Right cardiac atrium (tissue), 5 donors: ENCODE measurements at regions not wholly inside any gene's neighbourhood (a gene's known extent, or its start where the extent isn't known, plus 50 kb on each side); places are given as distances from the start of the nearest gene placed in this dataset.
A peak's percentile ranks its signal among the peaks of the same experiment; 100 is the strongest.

Experiments used
- ATAC-seq, 2 donors: fragments of 200-7000 bp; cut with Tn5 transposase; one replicate each; pipeline versions ENCODE4 v1.8.0 to v1.9.1; 2020; ENCODE audit warnings: moderate library complexity in 2 of 2, mild to moderate bottlenecking in 1 of 2
- DNase-seq, 3 donors: peaks; one replicate each; pipeline ENCODE4 v3.0.0-alpha.2; 2020
- H3K27ac ChIP-seq: one replicate; pipeline ENCODE4 v1.5.1; 2013; ENCODE audit warnings: mild to moderate bottlenecking, low read length, control low read depth, moderate library complexity
- H3K27me3 ChIP-seq: one replicate; pipeline ENCODE4 v1.6.1; 2013; ENCODE audit not compliant: control insufficient read depth, insufficient read depth
- H3K4me1 ChIP-seq: one replicate; pipeline ENCODE4 v1.6.1; 2013; ENCODE audit warnings: low read length; ENCODE audit not compliant: control insufficient read depth, insufficient read depth
- H3K4me3 ChIP-seq: one replicate; pipeline ENCODE4 v1.5.1; 2013; ENCODE audit warnings: low read length, control low read depth
- H3K9me3 ChIP-seq: one replicate; pipeline ENCODE4 v1.6.1; 2013; ENCODE audit warnings: low read length; ENCODE audit not compliant: control insufficient read depth
- WGBS: extraction: QIAGEN DNeasy Blood & Tissue Kit; methylation state at CpG from one replicate; pipeline ENCODE4 v1.1.7; 2013; 5-methylcytosine and 5-hydroxymethylcytosine counted together
- intact Hi-C, 4 donors: fragments of 100-400 bp; cut with DNase I; formaldehyde crosslinking; loops; one replicate each; pipeline versions ENCODE4 v1.11.0 to v1.14.0; 2022 to 2023
- donor health status: healthy with polysubstance abuse.
- donor health status: DM: no; HTN: yes; CAD: no.
- donor health status: DM: no; HTN: no; CAD: no.
- donor health status: DM: no; HTN: yes; CAD: no; lungs with severe emphysema.
- donor health status: DM: yes; HTN: yes; CAD: no.

- Histone ChIP-seq H3K27ac (no peak overlapping the region), H3K4me3 (no peak overlapping the region), H3K27me3 (no peaks in the 10 kb centered on the region), H3K4me1 (no peaks in the 10 kb centered on the region), H3K9me3 (no peaks in the 10 kb centered on the region)
- ATAC-seq (no peak), DNase-seq (no peak)
- intact Hi-C loops, result loop anchor here in 1 of 4 donors (10.0 kb wide), 1 partner anchor 223 kb away; no protein-coding TSS in a partner anchor
- 65% methylated on average over 3 of the region's 3 CpGs for WGBS
These were observed 56.4 kb downstream of the CRYGS start for GRCh38 chr3:186487819-186488218.

GRCh38 chr3:186487037-186487436, 57.1 kb downstream of the CRYGS start:
- no peak for ATAC-seq
- intact Hi-C loops, result loop anchor here in 1 of 4 donors (10.0 kb wide), 1 partner anchor 222 kb away; no protein-coding TSS in a partner anchor

GRCh38 chr3:186483611-186484340, 60.4 kb downstream of the CRYGS start:
- ATAC-seq, result no peak

More at GRCh38 chr3:186487037-186487436, 57.1 kb downstream of the CRYGS start:
- DNase-seq, result no peak
- H3K4me1 ChIP-seq, result no peaks in the 10 kb centered on the region
- H3K27me3 ChIP-seq, result no peaks in the 10 kb centered on the region
- H3K9me3 ChIP-seq, result no peaks in the 10 kb centered on the region
- H3K27ac ChIP-seq, result no peak overlapping the region
- 64% methylated on average over 4 of the region's 4 CpGs for WGBS
- H3K4me3 ChIP-seq, result no peak overlapping the region

GRCh38 chr3:186481526-186481925, 62.7 kb downstream of the CRYGS start:
- no peaks in the 10 kb centered on the region for H3K9me3 ChIP-seq
- no peaks in the 10 kb centered on the region for H3K4me1 ChIP-seq
- no peak for DNase-seq
- no peak overlapping the region for H3K27ac ChIP-seq
- no peak for ATAC-seq
- intact Hi-C loops, result loop anchor here in 1 of 4 donors (10.0 kb wide), 1 partner anchor 217 kb away; no protein-coding TSS in a partner anchor
- 61% methylated on average over 4 of the region's 4 CpGs for WGBS
- no peaks in the 10 kb centered on the region for H3K27me3 ChIP-seq
- no peak overlapping the region for H3K4me3 ChIP-seq

More at GRCh38 chr3:186483611-186484340, 60.4 kb downstream of the CRYGS start:
- H3K4me3 ChIP-seq, result no peak overlapping the region
- H3K9me3 ChIP-seq, result no peaks in the 10 kb centered on the region
- 79% methylated on average over 8 of the region's 8 CpGs for whole genome bisulfite sequencing
- DNase-seq, result no peak
- H3K27me3 ChIP-seq, result no peaks in the 10 kb centered on the region
- no peaks in the 10 kb centered on the region for H3K4me1 ChIP-seq
- intact Hi-C loops, result loop anchor here in 1 of 4 donors (10.0 kb wide), 1 partner anchor 219 kb away; no protein-coding TSS in a partner anchor
- no peak overlapping the region for H3K27ac ChIP-seq

- WGBS, result 80% methylated on average over 4 of the region's 4 CpGs
- ATAC-seq (no peak), DNase-seq (no peak)
- Histone ChIP-seq H3K4me3 (no peak overlapping the region), H3K9me3 (no peaks in the 10 kb centered on the region), H3K27ac (no peak overlapping the region), H3K4me1 (peaks cover 2% of the 10 kb centered on the region), H3K27me3 (no peaks in the 10 kb centered on the region)
- intact Hi-C loops, result no loop called here
These were observed 66.3 kb downstream of the CRYGS start for GRCh38 chr3:186477876-186478275.

- Histone ChIP-seq H3K4me3 (no peak overlapping the region), H3K27ac (no peak overlapping the region), H3K27me3 (no peaks in the 10 kb centered on the region), H3K4me1 (peaks cover 2% of the 10 kb centered on the region), H3K9me3 (no peaks in the 10 kb centered on the region)
- DNase-seq, result no peak
- no peak for ATAC-seq
- WGBS, result 88% methylated on average over 8 of the region's 8 CpGs
- intact Hi-C loops, result no loop called here
These were observed 67.1 kb downstream of the CRYGS start for GRCh38 chr3:186477033-186477432.

- no peak for ATAC-seq
- no peaks in the 10 kb centered on the region for H3K9me3 ChIP-seq
- DNase-seq, result no peak
- H3K4me1 ChIP-seq, result peaks cover 2% of the 10 kb centered on the region
- no peak overlapping the region for H3K27ac ChIP-seq
- no peaks in the 10 kb centered on the region for H3K27me3 ChIP-seq
- 85% methylated on average over 2 of the region's 2 CpGs for WGBS
- intact Hi-C loops, result no loop called here
- no peak overlapping the region for H3K4me3 ChIP-seq
These were observed 67.6 kb downstream of the CRYGS start for GRCh38 chr3:186476541-186476940.

- Histone ChIP-seq H3K27ac (no peak overlapping the region), H3K4me3 (no peak overlapping the region), H3K9me3 (no peaks in the 10 kb centered on the region), H3K4me1 (peaks cover 2% of the 10 kb centered on the region), H3K27me3 (no peaks in the 10 kb centered on the region)
- intact Hi-C loops, result no loop called here
- WGBS, result 43% methylated on average over 3 of the region's 3 CpGs
- peak; percentile 68 to 71 for ATAC-seq
- no peak for DNase-seq
These were observed 68.1 kb downstream of the CRYGS start for GRCh38 chr3:186476044-186476468.

- no peak for ATAC-seq
These were observed 71.0 kb downstream of the CRYGS start for GRCh38 chr3:186473166-186473565.

GRCh38 chr3:186472456-186473008, 71.6 kb downstream of the CRYGS start:
- no peak overlapping the region for H3K27ac ChIP-seq
- H3K4me3 ChIP-seq, result no peak overlapping the region
- intact Hi-C loops, result no loop called here
- H3K4me1 ChIP-seq, result peaks cover 2% of the 10 kb centered on the region
- no peaks in the 10 kb centered on the region for H3K27me3 ChIP-seq
- 88% methylated on average over 8 of the region's 8 CpGs for WGBS
- no peaks in the 10 kb centered on the region for H3K9me3 ChIP-seq
- DNase-seq (no peak), ATAC-seq (no peak)

More at GRCh38 chr3:186473166-186473565, 71.0 kb downstream of the CRYGS start:
- Histone ChIP-seq H3K27me3 (no peaks in the 10 kb centered on the region), H3K4me1 (peaks cover 2% of the 10 kb centered on the region), H3K27ac (no peak overlapping the region), H3K4me3 (no peak overlapping the region), H3K9me3 (no peaks in the 10 kb centered on the region)
- intact Hi-C loops, result no loop called here
- DNase-seq, result no peak
- WGBS, result 65% methylated on average over 2 of the region's 2 CpGs

- no peaks in the 10 kb centered on the region for H3K9me3 ChIP-seq
- H3K27me3 ChIP-seq, result no peaks in the 10 kb centered on the region
- DNase-seq (no peak), ATAC-seq (no peak)
- intact Hi-C loops, result no loop called here
- H3K4me1 ChIP-seq, result peaks cover 2% of the 10 kb centered on the region
- 76% methylated on average over 5 of the region's 5 CpGs for WGBS
- no peak overlapping the region for H3K27ac ChIP-seq
- H3K4me3 ChIP-seq, result no peak overlapping the region
These were observed 72.4 kb downstream of the CRYGS start for GRCh38 chr3:186471771-186472170.
